Adrenal gland (tissue), 9 donors: ENCODE measurements at regions not wholly inside any gene's neighbourhood (a gene's known extent, or its start where the extent isn't known, plus 50 kb on each side); places are given as distances from the start of the nearest gene placed in this dataset.
"Not testable (repeated sequence)": the region's sequence is repeated elsewhere in the genome, so short reads cannot be mapped to it uniquely, and the experiment has no call there.

Source experiments
- DNase-seq, 7 donors: peaks; one replicate each; pipeline ENCODE4 v3.0.0-alpha.2; 2019 to 2020
- H3K27ac ChIP-seq, 5 donors: fragments of 200-600 bp; sonication (generic) in 4 of 5; 1 replicate in 3 of 5; 2 replicates in 2 of 5; pipeline versions ENCODE4 v1.5.1 to v1.8.0; 2016 to 2020; ENCODE audit warnings: mild to moderate bottlenecking in 1 of 5
- H3K27me3 ChIP-seq: fragments of 200-600 bp; 2 replicates; pipeline ENCODE4 v1.8.0; 2021
- H3K36me3 ChIP-seq, 2 donors: fragments of 200-600 bp; replicated peaks in 1 of 2; 1 replicate in 1 of 2; 2 replicates in 1 of 2; pipeline versions ENCODE4 v1.5.1 to v1.8.0; 2018 to 2022
- H3K4me1 ChIP-seq, 2 donors: fragments of 200-600 bp; replicated peaks in 1 of 2; 1 replicate in 1 of 2; 2 replicates in 1 of 2; pipeline versions ENCODE4 v1.5.1 to v1.8.0; 2018 to 2021
- H3K4me3 ChIP-seq, 4 donors: fragments of 200-600 bp; sonication (generic) in 3 of 4; one replicate each; pipeline ENCODE4 v1.5.1; 2016 to 2018
- H3K9me3 ChIP-seq, 3 donors: fragments of 200-600 bp; sonication (generic) in 1 of 3; replicated peaks in 1 of 3; 1 replicate in 2 of 3; 2 replicates in 1 of 3; pipeline versions ENCODE4 v1.5.1 to v1.8.0; 2016 to 2021
- POLR2A ChIP-seq, 2 donors: fragments of 450-650 bp; IDR thresholded peaks; one replicate each; pipeline ENCODE4 v1.6.1; 2017; ENCODE audit warnings: antibody characterized with exemption in 2 of 2, mild to moderate bottlenecking in 2 of 2, moderate library complexity in 1 of 2
- WGBS, 4 donors: extraction: QIAGEN DNeasy Blood & Tissue Kit in 2 of 4; methylation state at CpG; one replicate each; pipeline versions ENCODE4 v1.1.5 to v1.1.7; 2013 to 2017; 5-methylcytosine and 5-hydroxymethylcytosine counted together
- intact Hi-C, 2 donors: fragments of 100-400 bp; cut with DNase I; formaldehyde crosslinking; loops; one replicate each; pipeline versions ENCODE4 v1.14.1 to v1.15.0; 2022 to 2023
- TF ChIP-seq, protein P1 (sequence below), 6 experiments: fragments of 450-650 bp in 4 of 6; fragments of 200-600 bp in 2 of 6; sonication (generic) in 1 of 6; IDR thresholded peaks; 1 replicate in 5 of 6; 2 replicates in 1 of 6; pipeline versions ENCODE4 v1.5.1 to v1.8.0; 2016 to 2021; ENCODE audit warnings: antibody characterized with exemption in 6 of 6, mild to moderate bottlenecking in 2 of 6, moderate library complexity in 1 of 6
- donor health status: healthy with polysubstance abuse.
- donor health status: Bipolar disorder and iron deficiency.
- donor health status: DM: yes; HTN: yes; CAD: no.
- donor health status: DM: no; HTN: no; CAD: no.
- donor health status: DM: no; HTN: no; CAD: no.

DNA sequence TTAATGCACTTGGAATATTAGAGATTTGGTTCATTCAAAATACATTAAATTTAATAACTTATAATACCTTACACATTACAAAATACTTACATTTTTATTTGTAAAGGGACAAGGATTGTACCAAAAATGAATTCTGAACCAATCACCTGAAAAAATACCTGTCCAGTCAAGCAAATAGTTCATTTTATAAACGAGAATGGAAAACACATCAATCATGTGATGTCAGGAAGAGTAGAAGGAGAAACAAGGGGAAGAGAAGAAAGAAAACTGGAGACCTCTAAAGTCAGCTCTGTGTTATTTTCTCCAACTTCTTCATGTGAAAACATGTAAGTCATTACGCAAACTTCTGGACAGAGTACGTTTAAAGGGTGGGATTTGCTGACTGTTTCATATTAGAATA is 989.0 kb upstream of the NUDT12 start:
- 64 to 72% (median 71%) methylated on average over 3 of the region's 3 CpGs for WGBS, 4 donors
- intact Hi-C loops: no loop called here
- DNase-seq: no peak
- Histone ChIP-seq H3K4me3 (no peak overlapping the region), H3K27ac (no peak overlapping the region), H3K27me3 (no peaks in the 10 kb centered on the region), H3K36me3 (no peaks in the 10 kb centered on the region), H3K9me3 (no peaks in the 10 kb centered on the region), H3K4me1 (no peaks in the 10 kb centered on the region)
- TF ChIP-seq POLR2A (IDR thresholded peaks at IDR 0.05): no peak
- TF ChIP-seq, protein P1, sequence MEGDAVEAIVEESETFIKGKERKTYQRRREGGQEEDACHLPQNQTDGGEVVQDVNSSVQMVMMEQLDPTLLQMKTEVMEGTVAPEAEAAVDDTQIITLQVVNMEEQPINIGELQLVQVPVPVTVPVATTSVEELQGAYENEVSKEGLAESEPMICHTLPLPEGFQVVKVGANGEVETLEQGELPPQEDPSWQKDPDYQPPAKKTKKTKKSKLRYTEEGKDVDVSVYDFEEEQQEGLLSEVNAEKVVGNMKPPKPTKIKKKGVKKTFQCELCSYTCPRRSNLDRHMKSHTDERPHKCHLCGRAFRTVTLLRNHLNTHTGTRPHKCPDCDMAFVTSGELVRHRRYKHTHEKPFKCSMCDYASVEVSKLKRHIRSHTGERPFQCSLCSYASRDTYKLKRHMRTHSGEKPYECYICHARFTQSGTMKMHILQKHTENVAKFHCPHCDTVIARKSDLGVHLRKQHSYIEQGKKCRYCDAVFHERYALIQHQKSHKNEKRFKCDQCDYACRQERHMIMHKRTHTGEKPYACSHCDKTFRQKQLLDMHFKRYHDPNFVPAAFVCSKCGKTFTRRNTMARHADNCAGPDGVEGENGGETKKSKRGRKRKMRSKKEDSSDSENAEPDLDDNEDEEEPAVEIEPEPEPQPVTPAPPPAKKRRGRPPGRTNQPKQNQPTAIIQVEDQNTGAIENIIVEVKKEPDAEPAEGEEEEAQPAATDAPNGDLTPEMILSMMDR (IDR thresholded peaks at IDR 0.05): no peak

DNA sequence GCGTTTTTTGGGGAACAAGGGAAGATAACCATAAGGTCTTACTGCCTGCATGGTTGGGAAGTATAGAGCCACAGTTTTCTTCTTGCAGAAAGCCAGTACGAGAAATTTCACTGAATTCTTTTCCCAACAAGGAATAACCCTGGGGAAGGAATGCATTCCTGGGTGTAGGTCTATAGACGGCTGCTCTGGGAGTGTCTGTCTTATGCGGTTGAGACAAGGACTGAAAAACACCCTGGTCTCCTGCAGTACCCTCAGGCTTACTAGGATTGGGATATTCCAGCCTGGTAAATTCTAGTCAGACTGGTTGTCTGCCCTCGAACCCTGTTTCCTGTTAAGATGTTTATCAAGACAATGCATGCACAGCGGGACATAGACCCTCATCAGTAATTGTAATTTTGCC is 984.3 kb upstream of the NUDT12 start:
- intact Hi-C loops, H3K4me3 ChIP-seq, H3K4me1 ChIP-seq, DNase-seq, H3K27ac ChIP-seq, H3K9me3 ChIP-seq, H3K27me3 ChIP-seq, H3K36me3 ChIP-seq: not testable (repeated sequence)
- WGBS, 4 donors: 87 to 93% (median 90%) methylated on average over 6 of the region's 6 CpGs

DNA sequence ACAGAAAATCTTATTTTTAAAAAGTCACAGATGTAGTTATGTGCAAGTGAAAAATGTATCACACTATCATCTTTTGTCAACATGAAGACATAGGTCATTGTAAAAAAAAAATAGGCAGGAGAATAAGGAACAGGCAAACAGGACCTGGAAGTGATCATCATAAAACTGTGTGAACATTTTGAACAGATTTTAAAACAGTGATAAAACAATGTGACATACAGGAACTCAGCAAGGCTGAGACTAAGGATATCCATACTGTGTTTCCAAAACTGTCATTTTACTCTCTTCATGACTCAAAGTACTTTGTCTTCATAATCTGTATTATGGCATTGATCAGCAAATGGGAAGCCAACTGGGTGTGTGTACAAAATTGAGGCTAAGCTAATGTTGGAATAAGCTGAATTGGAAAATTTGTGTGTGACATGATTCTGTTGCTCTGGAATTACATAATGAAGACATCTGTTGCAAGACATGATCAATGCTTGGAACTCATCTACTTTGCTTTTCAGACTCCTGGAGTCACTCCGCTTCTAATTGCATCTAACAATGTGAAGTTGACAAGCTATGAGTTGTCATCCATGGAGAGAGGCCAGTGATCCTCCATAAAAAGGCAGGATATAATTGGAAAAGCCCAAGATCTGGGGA is 978.7 kb upstream of the NUDT12 start:
- intact Hi-C loops: no loop called here
- H3K36me3 ChIP-seq: no peaks in the 10 kb centered on the region
- no peaks in the 10 kb centered on the region for H3K27me3 ChIP-seq
- DNase-seq: no peak
- 83 to 88% (median 85%) methylated on average over 1 of the region's 1 CpG for WGBS, 4 donors
- peak overlapping the region in 4 of 5 donors; percentile 21 to 61 (median 56) for H3K27ac ChIP-seq
- H3K9me3 ChIP-seq: no peaks in the 10 kb centered on the region
- H3K4me3 ChIP-seq: no peak overlapping the region
- no peak for TF ChIP-seq POLR2A (IDR thresholded peaks at IDR 0.05)
- TF ChIP-seq, protein P1 (IDR thresholded peaks at IDR 0.05): no peak
- H3K4me1 ChIP-seq: peaks cover 7 to 21% of the 10 kb centered on the region in 2 donors

DNA sequence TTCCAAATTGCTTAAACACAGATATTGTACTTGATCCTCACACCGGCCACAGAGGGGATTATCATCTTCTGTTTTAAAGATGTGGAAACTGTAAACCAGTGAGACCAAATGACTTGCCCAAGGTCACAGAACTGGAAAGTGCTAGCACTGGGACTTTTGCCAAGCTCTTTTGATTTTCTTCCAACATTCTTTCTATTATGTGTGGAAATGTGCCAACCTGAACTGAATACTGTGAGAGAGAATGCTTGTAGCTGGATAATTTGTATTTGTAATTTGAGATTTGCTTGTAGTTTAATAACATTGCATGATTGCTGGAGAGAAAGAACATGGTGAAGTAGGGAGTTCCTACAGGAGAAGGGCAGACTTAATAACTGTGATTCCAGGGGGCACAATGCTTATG is 977.9 kb upstream of the NUDT12 start:
- TF ChIP-seq, protein P1 (IDR thresholded peaks at IDR 0.05): no peak
- TF ChIP-seq POLR2A (IDR thresholded peaks at IDR 0.05): peak in 1 of 2 donors; percentile 19
- Histone ChIP-seq H3K4me1 (peaks cover 7 to 21% of the 10 kb centered on the region in 2 donors), H3K27ac (peak overlapping the region in 3 of 5 donors; percentile 54 to 61 (median 58)), H3K9me3 (no peaks in the 10 kb centered on the region), H3K27me3 (no peaks in the 10 kb centered on the region), H3K36me3 (no peaks in the 10 kb centered on the region), H3K4me3 (no peak overlapping the region)
- 0 to 28% (median 23%) methylated on average over 1 of the region's 1 CpG for WGBS, 4 donors
- intact Hi-C loops: no loop called here
- DNase-seq: peak; percentile 26 to 75 (median 56)
